WTC11 (cell line): ENCODE measurements at regions not wholly inside any gene's neighbourhood (a gene's known extent, or its start where the extent isn't known, plus 50 kb on each side); places are given as distances from the start of the nearest gene placed in this dataset.

Experiments used
- ATAC-seq: fragments of 200-7000 bp; cut with Tn5 transposase; 2 replicates; pipeline ENCODE4 v1.10.0; 2021; ENCODE audit warnings: mild to moderate bottlenecking, moderate library complexity
- CTCF ChIA-PET: fragments of 300-600 bp; sonication (Branson Sonifier 250); formaldehyde crosslinking; loops from one replicate; lab custom pipeline; 2021; ENCODE audit warnings: antibody characterized with exemption; lab: Charles Lee
- POLR2A ChIA-PET: fragments of 350-600 bp; sonication (Branson Sonifier 250); formaldehyde crosslinking; loops from one replicate; lab custom pipeline; 2021; ENCODE audit warnings: antibody characterized with exemption; lab: Charles Lee
- DNase-seq: peaks from one replicate; pipeline ENCODE4 v3.0.0; 2021; ENCODE audit warnings: low spot score
- H3K27ac Mint-ChIP-seq: 2 replicates; pipeline ENCODE4 v1.8.0; 2021; ENCODE audit warnings: mixed read lengths
- H3K27me3 Mint-ChIP-seq: 2 replicates; pipeline ENCODE4 v1.8.0; 2021; ENCODE audit warnings: low read depth, mild to moderate bottlenecking, moderate library complexity, mixed read lengths
- H3K36me3 Mint-ChIP-seq: 2 replicates; pipeline ENCODE4 v1.8.0; 2021; ENCODE audit warnings: mixed read lengths
- H3K4me1 Mint-ChIP-seq: 2 replicates; pipeline ENCODE4 v1.8.0; 2022; ENCODE audit warnings: mixed read lengths
- H3K4me3 Mint-ChIP-seq: 2 replicates; pipeline ENCODE4 v1.8.0; 2021; ENCODE audit warnings: mild to moderate bottlenecking, moderate library complexity, mixed read lengths
- H3K9me3 Mint-ChIP-seq: 2 replicates; pipeline ENCODE4 v1.8.0; 2021; ENCODE audit warnings: mixed read lengths
- ETV6 ChIP-seq: sonication (generic); formaldehyde crosslinking; IDR thresholded peaks from 2 replicates; pipeline ENCODE4 v1.8.1; 2022; ENCODE audit warnings: mild to moderate bottlenecking, missing genetic modification reagents
- GABPB1 ChIP-seq: sonication (generic); formaldehyde crosslinking; IDR thresholded peaks from 2 replicates; pipeline ENCODE4 v1.8.1; 2023; ENCODE audit warnings: mild to moderate bottlenecking, missing genetic modification reagents
- GRHL2 ChIP-seq: fragments of 250-450 bp; sonication (Bioruptor Pico); IDR thresholded peaks from 2 replicates; pipeline ENCODE4 v1.8.0; 2022; ENCODE audit warnings: mild to moderate bottlenecking, moderate library complexity; ENCODE audit not compliant: insufficient replicate concordance, severe bottlenecking
- GTF2I ChIP-seq: fragments of 250-450 bp; sonication (Bioruptor Pico); conservative IDR thresholded peaks from 2 replicates; pipeline ENCODE4 v1.4.0; 2021; ENCODE audit warnings: mild to moderate bottlenecking
- IRF2 ChIP-seq: sonication (generic); formaldehyde crosslinking; IDR thresholded peaks from 2 replicates; pipeline ENCODE4 v1.8.0; 2022; ENCODE audit warnings: low read depth, missing genetic modification reagents, borderline replicate concordance
- JUN ChIP-seq: sonication (generic); formaldehyde crosslinking; IDR thresholded peaks from 2 replicates; pipeline ENCODE4 v1.8.0; 2023; ENCODE audit warnings: mild to moderate bottlenecking, missing genetic modification reagents
- SMAD3 ChIP-seq: sonication (generic); formaldehyde crosslinking; IDR thresholded peaks from 2 replicates; pipeline ENCODE4 v1.8.0; 2022; ENCODE audit warnings: missing genetic modification reagents, mild to moderate bottlenecking, borderline replicate concordance
- TP53 ChIP-seq: sonication (generic); formaldehyde crosslinking; IDR thresholded peaks from 2 replicates; pipeline ENCODE4 v1.8.1; 2023; ENCODE audit warnings: mild to moderate bottlenecking, missing genetic modification reagents
- ZNF671 ChIP-seq: fragments of 250-450 bp; sonication (Bioruptor Pico); IDR thresholded peaks from 2 replicates; pipeline ENCODE4 v1.8.0; 2021; ENCODE audit warnings: mild to moderate bottlenecking
- TF ChIP-seq, protein P1 (sequence below): fragments of 250-450 bp; sonication (Bioruptor Pico); conservative IDR thresholded peaks from 2 replicates; pipeline ENCODE4 v1.9.0; 2021; ENCODE audit warnings: mild to moderate bottlenecking
- TF ChIP-seq, protein P2 (sequence below): fragments of 250-450 bp; sonication (Bioruptor Pico); IDR thresholded peaks from 2 replicates; pipeline ENCODE4 v1.8.0; 2021; ENCODE audit warnings: mild to moderate bottlenecking
- TF ChIP-seq, protein P3 (sequence below): fragments of 250-450 bp; sonication (Bioruptor Pico); IDR thresholded peaks from 2 replicates; pipeline ENCODE4 v2.1.2; 2022; ENCODE audit warnings: mild to moderate bottlenecking, moderate library complexity
- TF ChIP-seq, protein P4 (sequence below): sonication (generic); formaldehyde crosslinking; conservative IDR thresholded peaks from 2 replicates; pipeline ENCODE4 v1.8.1; 2023; ENCODE audit warnings: mild to moderate bottlenecking, low read depth, missing genetic modification reagents, moderate library complexity
- TF ChIP-seq, protein P5 (sequence below): sonication (generic); formaldehyde crosslinking; IDR thresholded peaks from 2 replicates; pipeline ENCODE4 v1.8.1; 2023; ENCODE audit warnings: mild to moderate bottlenecking, missing genetic modification reagents
- TF ChIP-seq, protein P6 (sequence below): sonication (generic); formaldehyde crosslinking; IDR thresholded peaks from 2 replicates; pipeline ENCODE4 v1.8.1; 2023; ENCODE audit warnings: mild to moderate bottlenecking, moderate library complexity, missing genetic modification reagents
- TF ChIP-seq, protein P7 (sequence below): fragments of 250-450 bp; sonication (Bioruptor Pico); IDR thresholded peaks from 2 replicates; pipeline ENCODE4 v1.9.0; 2021; ENCODE audit warnings: mild to moderate bottlenecking
- TF ChIP-seq, protein P8 (sequence below): fragments of 250-450 bp; sonication (Bioruptor Pico); IDR thresholded peaks from 2 replicates; pipeline ENCODE4 v1.9.0; 2021; ENCODE audit warnings: mild to moderate bottlenecking, borderline replicate concordance

DNA sequence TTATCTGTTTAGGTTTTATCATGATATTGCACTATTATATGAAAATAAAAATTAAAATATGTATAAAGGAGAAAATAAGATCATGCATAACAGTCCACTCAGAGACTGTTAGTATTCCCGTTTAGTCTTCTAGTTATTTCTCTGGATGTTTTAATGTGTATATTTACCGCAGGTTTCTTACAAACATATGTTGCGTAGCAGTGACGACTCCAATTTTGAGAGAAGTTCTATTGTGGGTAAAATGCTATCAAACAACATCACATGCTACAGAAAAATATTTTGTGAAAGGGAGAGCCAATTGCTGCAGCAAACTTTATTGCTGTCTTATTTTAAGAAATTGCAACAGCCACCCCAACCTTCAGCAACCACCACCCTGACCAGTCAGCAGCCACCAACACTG, 72.4 kb upstream of the NXT1 start (continued):
- TF ChIP-seq, protein P1, sequence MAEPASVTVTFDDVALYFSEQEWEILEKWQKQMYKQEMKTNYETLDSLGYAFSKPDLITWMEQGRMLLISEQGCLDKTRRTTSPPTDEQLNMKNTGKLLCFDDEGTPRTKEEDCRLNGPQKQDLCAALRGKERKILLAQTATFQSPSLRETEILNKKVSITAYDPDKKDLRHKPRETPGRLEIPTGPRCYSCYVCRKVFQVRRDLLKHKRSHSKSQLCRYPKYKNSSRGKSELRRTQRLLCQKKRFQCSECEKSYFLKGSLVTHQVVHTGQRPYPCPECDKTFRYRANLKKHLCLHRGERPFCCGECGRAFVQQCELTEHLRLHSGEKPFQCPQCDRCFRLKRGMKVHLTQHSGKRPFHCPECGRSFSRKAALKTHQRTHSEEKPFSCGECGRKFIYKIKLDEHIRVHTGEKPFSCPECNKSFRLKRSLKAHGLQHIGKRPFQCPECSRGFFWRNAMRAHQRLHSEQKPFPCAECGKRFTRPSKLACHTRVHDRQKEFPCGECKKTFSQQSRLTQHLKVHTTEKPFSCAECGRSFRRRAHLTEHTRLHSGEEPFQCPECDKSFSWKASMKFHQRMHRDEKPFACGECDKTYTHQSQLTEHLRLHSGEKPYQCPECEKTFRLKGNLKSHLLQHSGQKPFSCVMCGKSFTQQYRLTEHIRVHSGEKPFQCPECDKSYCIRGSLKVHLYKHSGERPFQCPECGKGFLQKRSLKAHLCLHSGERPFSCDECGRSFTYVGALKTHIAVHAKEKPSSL, result no peak
- no peak for TF ChIP-seq GRHL2 (CRISPR knock-in tag)
- TF ChIP-seq, protein P2, sequence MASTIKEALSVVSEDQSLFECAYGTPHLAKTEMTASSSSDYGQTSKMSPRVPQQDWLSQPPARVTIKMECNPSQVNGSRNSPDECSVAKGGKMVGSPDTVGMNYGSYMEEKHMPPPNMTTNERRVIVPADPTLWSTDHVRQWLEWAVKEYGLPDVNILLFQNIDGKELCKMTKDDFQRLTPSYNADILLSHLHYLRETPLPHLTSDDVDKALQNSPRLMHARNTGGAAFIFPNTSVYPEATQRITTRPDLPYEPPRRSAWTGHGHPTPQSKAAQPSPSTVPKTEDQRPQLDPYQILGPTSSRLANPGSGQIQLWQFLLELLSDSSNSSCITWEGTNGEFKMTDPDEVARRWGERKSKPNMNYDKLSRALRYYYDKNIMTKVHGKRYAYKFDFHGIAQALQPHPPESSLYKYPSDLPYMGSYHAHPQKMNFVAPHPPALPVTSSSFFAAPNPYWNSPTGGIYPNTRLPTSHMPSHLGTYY, result no peak
- TF ChIP-seq SMAD3 (CRISPR knock-in tag), result no peak
- TF ChIP-seq, protein P3, sequence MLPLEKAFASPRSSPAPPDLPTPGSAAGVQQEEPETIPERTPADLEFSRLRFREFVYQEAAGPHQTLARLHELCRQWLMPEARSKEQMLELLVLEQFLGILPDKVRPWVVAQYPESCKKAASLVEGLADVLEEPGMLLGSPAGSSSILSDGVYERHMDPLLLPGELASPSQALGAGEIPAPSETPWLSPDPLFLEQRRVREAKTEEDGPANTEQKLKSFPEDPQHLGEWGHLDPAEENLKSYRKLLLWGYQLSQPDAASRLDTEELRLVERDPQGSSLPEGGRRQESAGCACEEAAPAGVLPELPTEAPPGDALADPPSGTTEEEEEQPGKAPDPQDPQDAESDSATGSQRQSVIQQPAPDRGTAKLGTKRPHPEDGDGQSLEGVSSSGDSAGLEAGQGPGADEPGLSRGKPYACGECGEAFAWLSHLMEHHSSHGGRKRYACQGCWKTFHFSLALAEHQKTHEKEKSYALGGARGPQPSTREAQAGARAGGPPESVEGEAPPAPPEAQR (CRISPR knock-in tag), result no peak
- TF ChIP-seq, protein P4, sequence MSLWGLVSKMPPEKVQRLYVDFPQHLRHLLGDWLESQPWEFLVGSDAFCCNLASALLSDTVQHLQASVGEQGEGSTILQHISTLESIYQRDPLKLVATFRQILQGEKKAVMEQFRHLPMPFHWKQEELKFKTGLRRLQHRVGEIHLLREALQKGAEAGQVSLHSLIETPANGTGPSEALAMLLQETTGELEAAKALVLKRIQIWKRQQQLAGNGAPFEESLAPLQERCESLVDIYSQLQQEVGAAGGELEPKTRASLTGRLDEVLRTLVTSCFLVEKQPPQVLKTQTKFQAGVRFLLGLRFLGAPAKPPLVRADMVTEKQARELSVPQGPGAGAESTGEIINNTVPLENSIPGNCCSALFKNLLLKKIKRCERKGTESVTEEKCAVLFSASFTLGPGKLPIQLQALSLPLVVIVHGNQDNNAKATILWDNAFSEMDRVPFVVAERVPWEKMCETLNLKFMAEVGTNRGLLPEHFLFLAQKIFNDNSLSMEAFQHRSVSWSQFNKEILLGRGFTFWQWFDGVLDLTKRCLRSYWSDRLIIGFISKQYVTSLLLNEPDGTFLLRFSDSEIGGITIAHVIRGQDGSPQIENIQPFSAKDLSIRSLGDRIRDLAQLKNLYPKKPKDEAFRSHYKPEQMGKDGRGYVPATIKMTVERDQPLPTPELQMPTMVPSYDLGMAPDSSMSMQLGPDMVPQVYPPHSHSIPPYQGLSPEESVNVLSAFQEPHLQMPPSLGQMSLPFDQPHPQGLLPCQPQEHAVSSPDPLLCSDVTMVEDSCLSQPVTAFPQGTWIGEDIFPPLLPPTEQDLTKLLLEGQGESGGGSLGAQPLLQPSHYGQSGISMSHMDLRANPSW (CRISPR knock-in tag), result no peak

DNA sequence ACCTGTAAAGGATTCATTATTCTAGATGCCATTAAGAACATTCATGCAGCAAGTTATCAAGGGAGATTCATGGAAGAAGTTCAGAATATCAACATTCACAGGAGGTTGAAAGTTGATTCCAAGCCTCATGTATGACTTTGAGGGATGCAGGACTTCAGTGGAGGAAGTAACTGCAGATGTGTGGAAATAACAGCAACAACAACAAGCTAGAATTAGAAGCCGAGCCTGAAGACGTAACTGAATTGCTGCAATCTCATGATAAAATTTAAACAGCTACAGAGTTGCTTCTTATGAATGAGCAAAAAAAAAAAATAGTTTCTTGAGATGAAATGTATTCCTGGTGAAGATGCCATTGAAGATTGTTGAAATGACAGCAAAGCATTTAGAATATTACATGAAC, 73.3 kb upstream of the NXT1 start:
- peaks cover 4% of the 10 kb centered on the region for H3K4me1 Mint-ChIP-seq
- H3K9me3 Mint-ChIP-seq, result peaks cover 4% of the 10 kb centered on the region; the same call in 1 of the 2 replicates
- H3K27me3 Mint-ChIP-seq, result no peaks in the 10 kb centered on the region
- POLR2A ChIA-PET, result no interaction called here
- no peaks in the 10 kb centered on the region for H3K36me3 Mint-ChIP-seq
- H3K4me3 Mint-ChIP-seq, result no peak overlapping the region
- DNase-seq (no peak), ATAC-seq (no peak)
- H3K27ac Mint-ChIP-seq, result no peak overlapping the region
- TF ChIP-seq JUN (CRISPR knock-in tag) (no peak), ZNF671 (CRISPR knock-in tag) (no peak), GTF2I (CRISPR knock-in tag) (no peak), IRF2 (CRISPR knock-in tag) (no peak), ETV6 (CRISPR knock-in tag) (no peak), TP53 (CRISPR knock-in tag) (no peak), GABPB1 (CRISPR knock-in tag) (no peak)
- TF ChIP-seq, protein P5, sequence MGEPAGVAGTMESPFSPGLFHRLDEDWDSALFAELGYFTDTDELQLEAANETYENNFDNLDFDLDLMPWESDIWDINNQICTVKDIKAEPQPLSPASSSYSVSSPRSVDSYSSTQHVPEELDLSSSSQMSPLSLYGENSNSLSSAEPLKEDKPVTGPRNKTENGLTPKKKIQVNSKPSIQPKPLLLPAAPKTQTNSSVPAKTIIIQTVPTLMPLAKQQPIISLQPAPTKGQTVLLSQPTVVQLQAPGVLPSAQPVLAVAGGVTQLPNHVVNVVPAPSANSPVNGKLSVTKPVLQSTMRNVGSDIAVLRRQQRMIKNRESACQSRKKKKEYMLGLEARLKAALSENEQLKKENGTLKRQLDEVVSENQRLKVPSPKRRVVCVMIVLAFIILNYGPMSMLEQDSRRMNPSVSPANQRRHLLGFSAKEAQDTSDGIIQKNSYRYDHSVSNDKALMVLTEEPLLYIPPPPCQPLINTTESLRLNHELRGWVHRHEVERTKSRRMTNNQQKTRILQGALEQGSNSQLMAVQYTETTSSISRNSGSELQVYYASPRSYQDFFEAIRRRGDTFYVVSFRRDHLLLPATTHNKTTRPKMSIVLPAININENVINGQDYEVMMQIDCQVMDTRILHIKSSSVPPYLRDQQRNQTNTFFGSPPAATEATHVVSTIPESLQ, result no peak
- TF ChIP-seq, protein P6, sequence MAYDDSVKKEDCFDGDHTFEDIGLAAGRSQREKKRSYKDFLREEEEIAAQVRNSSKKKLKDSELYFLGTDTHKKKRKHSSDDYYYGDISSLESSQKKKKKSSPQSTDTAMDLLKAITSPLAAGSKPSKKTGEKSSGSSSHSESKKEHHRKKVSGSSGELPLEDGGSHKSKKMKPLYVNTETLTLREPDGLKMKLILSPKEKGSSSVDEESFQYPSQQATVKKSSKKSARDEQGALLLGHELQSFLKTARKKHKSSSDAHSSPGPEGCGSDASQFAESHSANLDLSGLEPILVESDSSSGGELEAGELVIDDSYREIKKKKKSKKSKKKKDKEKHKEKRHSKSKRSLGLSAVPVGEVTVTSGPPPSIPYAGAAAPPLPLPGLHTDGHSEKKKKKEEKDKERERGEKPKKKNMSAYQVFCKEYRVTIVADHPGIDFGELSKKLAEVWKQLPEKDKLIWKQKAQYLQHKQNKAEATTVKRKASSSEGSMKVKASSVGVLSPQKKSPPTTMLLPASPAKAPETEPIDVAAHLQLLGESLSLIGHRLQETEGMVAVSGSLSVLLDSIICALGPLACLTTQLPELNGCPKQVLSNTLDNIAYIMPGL (CRISPR knock-in tag), result no peak
- TF ChIP-seq, protein P7, sequence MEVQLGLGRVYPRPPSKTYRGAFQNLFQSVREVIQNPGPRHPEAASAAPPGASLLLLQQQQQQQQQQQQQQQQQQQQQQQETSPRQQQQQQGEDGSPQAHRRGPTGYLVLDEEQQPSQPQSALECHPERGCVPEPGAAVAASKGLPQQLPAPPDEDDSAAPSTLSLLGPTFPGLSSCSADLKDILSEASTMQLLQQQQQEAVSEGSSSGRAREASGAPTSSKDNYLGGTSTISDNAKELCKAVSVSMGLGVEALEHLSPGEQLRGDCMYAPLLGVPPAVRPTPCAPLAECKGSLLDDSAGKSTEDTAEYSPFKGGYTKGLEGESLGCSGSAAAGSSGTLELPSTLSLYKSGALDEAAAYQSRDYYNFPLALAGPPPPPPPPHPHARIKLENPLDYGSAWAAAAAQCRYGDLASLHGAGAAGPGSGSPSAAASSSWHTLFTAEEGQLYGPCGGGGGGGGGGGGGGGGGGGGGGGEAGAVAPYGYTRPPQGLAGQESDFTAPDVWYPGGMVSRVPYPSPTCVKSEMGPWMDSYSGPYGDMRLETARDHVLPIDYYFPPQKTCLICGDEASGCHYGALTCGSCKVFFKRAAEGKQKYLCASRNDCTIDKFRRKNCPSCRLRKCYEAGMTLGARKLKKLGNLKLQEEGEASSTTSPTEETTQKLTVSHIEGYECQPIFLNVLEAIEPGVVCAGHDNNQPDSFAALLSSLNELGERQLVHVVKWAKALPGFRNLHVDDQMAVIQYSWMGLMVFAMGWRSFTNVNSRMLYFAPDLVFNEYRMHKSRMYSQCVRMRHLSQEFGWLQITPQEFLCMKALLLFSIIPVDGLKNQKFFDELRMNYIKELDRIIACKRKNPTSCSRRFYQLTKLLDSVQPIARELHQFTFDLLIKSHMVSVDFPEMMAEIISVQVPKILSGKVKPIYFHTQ (CRISPR knock-in tag), result no peak
- TF ChIP-seq, protein P8, sequence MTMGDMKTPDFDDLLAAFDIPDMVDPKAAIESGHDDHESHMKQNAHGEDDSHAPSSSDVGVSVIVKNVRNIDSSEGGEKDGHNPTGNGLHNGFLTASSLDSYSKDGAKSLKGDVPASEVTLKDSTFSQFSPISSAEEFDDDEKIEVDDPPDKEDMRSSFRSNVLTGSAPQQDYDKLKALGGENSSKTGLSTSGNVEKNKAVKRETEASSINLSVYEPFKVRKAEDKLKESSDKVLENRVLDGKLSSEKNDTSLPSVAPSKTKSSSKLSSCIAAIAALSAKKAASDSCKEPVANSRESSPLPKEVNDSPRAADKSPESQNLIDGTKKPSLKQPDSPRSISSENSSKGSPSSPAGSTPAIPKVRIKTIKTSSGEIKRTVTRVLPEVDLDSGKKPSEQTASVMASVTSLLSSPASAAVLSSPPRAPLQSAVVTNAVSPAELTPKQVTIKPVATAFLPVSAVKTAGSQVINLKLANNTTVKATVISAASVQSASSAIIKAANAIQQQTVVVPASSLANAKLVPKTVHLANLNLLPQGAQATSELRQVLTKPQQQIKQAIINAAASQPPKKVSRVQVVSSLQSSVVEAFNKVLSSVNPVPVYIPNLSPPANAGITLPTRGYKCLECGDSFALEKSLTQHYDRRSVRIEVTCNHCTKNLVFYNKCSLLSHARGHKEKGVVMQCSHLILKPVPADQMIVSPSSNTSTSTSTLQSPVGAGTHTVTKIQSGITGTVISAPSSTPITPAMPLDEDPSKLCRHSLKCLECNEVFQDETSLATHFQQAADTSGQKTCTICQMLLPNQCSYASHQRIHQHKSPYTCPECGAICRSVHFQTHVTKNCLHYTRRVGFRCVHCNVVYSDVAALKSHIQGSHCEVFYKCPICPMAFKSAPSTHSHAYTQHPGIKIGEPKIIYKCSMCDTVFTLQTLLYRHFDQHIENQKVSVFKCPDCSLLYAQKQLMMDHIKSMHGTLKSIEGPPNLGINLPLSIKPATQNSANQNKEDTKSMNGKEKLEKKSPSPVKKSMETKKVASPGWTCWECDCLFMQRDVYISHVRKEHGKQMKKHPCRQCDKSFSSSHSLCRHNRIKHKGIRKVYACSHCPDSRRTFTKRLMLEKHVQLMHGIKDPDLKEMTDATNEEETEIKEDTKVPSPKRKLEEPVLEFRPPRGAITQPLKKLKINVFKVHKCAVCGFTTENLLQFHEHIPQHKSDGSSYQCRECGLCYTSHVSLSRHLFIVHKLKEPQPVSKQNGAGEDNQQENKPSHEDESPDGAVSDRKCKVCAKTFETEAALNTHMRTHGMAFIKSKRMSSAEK (CRISPR knock-in tag), result no peak
- TF ChIP-seq, all 79 proteins: peak for 0
- CTCF ChIA-PET, result interaction anchor here (0.7 kb wide), 1 partner anchor 32 kb away, joined by 3 read pairs; no protein-coding TSS in a partner anchor
